GM12874 (cell line): ENCODE measurements at regions not wholly inside any gene's neighbourhood (a gene's known extent, or its start where the extent isn't known, plus 50 kb on each side); places are given as distances from the start of the nearest gene placed in this dataset.
A peak's percentile ranks its signal among the peaks of the same experiment; 100 is the strongest.

Source experiments
- CTCF ChIP-seq: IDR thresholded peaks from 2 replicates; pipeline ENCODE4 v1.5.1; 2011; ENCODE audit warnings: low read depth, mild to moderate bottlenecking, control low read depth, low read length, moderate library complexity; ENCODE audit not compliant: insufficient read depth

- TF ChIP-seq CTCF = no peak
These were observed 507.5 kb upstream of the TGFBR2 start for GRCh38 chr3:30098653-30099455.

GRCh38 chr3:30102356-30102755, 504.0 kb upstream of the TGFBR2 start:
- TF ChIP-seq CTCF = no peak

- no peak for TF ChIP-seq CTCF
These were observed 503.2 kb upstream of the TGFBR2 start for GRCh38 chr3:30103186-30103585.

GRCh38 chr3:30107531-30107930, 498.9 kb upstream of the TGFBR2 start:
- no peak for TF ChIP-seq CTCF

- TF ChIP-seq CTCF = no peak
These were observed 494.0 kb upstream of the TGFBR2 start for GRCh38 chr3:30112411-30112810.

GRCh38 chr3:30112902-30113484, 493.4 kb upstream of the TGFBR2 start:
- TF ChIP-seq CTCF = peak; percentile 23; the same call in 1 of the 2 replicates

- TF ChIP-seq CTCF = no peak
These were observed 492.5 kb upstream of the TGFBR2 start for GRCh38 chr3:30113906-30114305.
